ENCODE measurements at regions not wholly inside any gene's neighbourhood (a gene's known extent, or its start where the extent isn't known, plus 50 kb on each side); places are given as distances from the start of the nearest gene placed in this dataset.

DNA sequence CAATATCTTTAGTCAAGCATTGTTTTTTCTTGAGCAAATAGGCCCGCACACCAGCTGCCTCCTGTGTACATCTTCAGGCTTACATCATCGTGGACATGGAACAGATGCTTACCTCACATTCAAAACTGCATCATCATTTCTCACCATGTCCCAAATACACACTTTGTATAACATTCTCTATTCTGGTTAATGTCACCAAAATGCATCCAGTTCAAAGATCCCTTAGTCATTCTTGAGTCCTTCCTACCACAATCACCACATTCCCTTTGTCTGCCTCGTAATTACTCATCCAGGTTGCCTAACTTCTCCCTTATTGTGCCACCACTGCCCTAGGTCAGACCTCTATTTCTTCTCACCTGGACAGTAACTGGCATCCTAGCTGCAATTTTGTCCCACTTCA is 373.7 kb upstream of the GALNT5 start:
- Mint-ChIP-seq H3K27me3 (ENCODE audit: insufficient read depth, unreplicated experiment) (peaks cover 2% of the 10 kb centered on the region), H3K9me3 (ENCODE audit: unreplicated experiment) (no peaks in the 10 kb centered on the region), H3K4me1 (ENCODE audit: low read depth, unreplicated experiment) (no peaks in the 10 kb centered on the region), H3K36me3 (ENCODE audit: insufficient read depth, unreplicated experiment) (no peaks in the 10 kb centered on the region), H3K27ac (ENCODE audit: unreplicated experiment) (no peak overlapping the region), H3K4me3 (ENCODE audit: unreplicated experiment) (no peak overlapping the region)
- Histone ChIP-seq H3K4me1 (no peaks in the 10 kb centered on the region), H3K36me3 (ENCODE audit: control insufficient read depth, insufficient read depth, low read length) (no peaks in the 10 kb centered on the region), H3K27me3 (replicated peaks; ENCODE audit: control insufficient read depth, insufficient read depth, low read length) (no peaks in the 10 kb centered on the region), H3K4me3 (ENCODE audit: low read depth, low read length) (no peak overlapping the region), H3K9me3 (no peaks in the 10 kb centered on the region)
- no peak for DNase-seq
- intact Hi-C loops (cut with micrococcal nuclease; ENCODE audit: unreplicated experiment), result no loop called here
- TF ChIP-seq, protein P1, sequence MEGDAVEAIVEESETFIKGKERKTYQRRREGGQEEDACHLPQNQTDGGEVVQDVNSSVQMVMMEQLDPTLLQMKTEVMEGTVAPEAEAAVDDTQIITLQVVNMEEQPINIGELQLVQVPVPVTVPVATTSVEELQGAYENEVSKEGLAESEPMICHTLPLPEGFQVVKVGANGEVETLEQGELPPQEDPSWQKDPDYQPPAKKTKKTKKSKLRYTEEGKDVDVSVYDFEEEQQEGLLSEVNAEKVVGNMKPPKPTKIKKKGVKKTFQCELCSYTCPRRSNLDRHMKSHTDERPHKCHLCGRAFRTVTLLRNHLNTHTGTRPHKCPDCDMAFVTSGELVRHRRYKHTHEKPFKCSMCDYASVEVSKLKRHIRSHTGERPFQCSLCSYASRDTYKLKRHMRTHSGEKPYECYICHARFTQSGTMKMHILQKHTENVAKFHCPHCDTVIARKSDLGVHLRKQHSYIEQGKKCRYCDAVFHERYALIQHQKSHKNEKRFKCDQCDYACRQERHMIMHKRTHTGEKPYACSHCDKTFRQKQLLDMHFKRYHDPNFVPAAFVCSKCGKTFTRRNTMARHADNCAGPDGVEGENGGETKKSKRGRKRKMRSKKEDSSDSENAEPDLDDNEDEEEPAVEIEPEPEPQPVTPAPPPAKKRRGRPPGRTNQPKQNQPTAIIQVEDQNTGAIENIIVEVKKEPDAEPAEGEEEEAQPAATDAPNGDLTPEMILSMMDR (IDR thresholded peaks at IDR 0.05; ENCODE audit: insufficient read depth in 1 of 2, low read depth in 1 of 2, low read length in 1 of 2, severe bottlenecking in 1 of 2, unreplicated experiment in 1 of 2), result no peak
- CTCF ChIA-PET, result no interaction called here
- no TSS peak for BruUV-seq (replicated peaks)
- POLR2A ChIA-PET, result no interaction called here

DNA sequence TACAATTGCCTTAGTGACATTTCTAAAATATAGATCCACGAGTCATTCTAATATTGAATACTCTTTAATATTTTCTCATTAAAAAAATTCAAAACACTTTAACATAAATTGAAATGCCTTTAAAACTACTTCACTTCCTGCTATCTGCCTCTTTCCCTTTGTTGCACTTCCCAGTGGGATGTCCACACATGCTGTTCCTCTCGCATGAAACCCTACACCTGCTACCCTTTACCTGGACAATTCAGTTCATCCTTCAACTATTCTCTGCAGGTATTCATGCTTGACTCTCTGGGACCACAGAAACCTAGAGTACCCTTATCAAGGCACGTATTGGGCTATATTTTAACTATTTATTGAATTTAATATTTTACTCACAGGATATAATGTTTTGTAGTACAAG is 373.3 kb upstream of the GALNT5 start:
- Histone ChIP-seq H3K4me1 (no peaks in the 10 kb centered on the region), H3K9me3 (no peaks in the 10 kb centered on the region), H3K4me3 (ENCODE audit: low read depth, low read length) (no peak overlapping the region), H3K36me3 (ENCODE audit: control insufficient read depth, insufficient read depth, low read length) (no peaks in the 10 kb centered on the region), H3K27me3 (replicated peaks; ENCODE audit: control insufficient read depth, insufficient read depth, low read length) (no peaks in the 10 kb centered on the region)
- Mint-ChIP-seq H3K4me3 (ENCODE audit: unreplicated experiment) (no peak overlapping the region), H3K9me3 (ENCODE audit: unreplicated experiment) (no peaks in the 10 kb centered on the region), H3K27me3 (ENCODE audit: insufficient read depth, unreplicated experiment) (peaks cover 2% of the 10 kb centered on the region), H3K4me1 (ENCODE audit: low read depth, unreplicated experiment) (no peaks in the 10 kb centered on the region), H3K36me3 (ENCODE audit: insufficient read depth, unreplicated experiment) (no peaks in the 10 kb centered on the region), H3K27ac (ENCODE audit: unreplicated experiment) (no peak overlapping the region)
- TF ChIP-seq, protein P1 (IDR thresholded peaks at IDR 0.05; ENCODE audit: insufficient read depth in 1 of 2, low read depth in 1 of 2, low read length in 1 of 2, severe bottlenecking in 1 of 2, unreplicated experiment in 1 of 2), result no peak
- no peak for DNase-seq
- intact Hi-C loops (cut with micrococcal nuclease; ENCODE audit: unreplicated experiment), result no loop called here
- POLR2A ChIA-PET, result no interaction called here
- no TSS peak for BruUV-seq (replicated peaks)
- CTCF ChIA-PET, result no interaction called here

DNA sequence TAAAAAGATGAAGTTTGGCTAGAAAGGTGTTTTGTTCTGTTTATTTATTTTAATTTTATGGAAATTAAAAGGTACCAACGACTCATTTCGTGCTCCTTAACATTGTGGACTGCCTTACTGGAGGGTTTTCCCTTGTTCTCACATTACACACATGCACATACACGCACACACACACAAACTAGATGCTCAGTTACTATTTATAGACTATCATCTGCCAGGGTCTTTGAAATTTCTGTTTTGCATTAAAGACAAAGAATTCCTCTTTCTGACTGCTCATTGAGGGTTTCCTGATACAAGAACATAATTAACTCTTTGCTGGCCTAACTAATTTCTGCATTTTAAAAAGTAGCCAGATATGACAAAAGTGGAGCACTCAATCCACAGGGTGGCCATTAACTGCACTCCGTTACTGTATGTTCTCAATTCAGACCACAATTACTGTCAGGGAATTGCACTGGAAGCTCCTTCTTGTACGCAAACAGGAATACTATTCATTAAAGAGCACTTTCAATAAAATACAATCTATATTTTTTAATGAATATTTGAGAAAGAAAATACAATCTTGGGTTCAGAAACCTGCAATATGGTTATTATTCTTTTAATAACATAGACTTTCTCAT is 366.9 kb upstream of the GALNT5 start:
- CTCF ChIA-PET, result no interaction called here

More for the DNA sequence above, 366.9 kb upstream of the GALNT5 start:
- POLR2A ChIA-PET, result no interaction called here
- intact Hi-C loops (cut with micrococcal nuclease; ENCODE audit: unreplicated experiment), result loop anchor here (5.0 to 10.0 kb wide), 6 partner anchors 353 to 1176 kb away; no protein-coding TSS in a partner anchor
- Mint-ChIP-seq H3K27me3 (ENCODE audit: insufficient read depth, unreplicated experiment) (no peaks in the 10 kb centered on the region), H3K27ac (ENCODE audit: unreplicated experiment) (no peak overlapping the region), H3K36me3 (ENCODE audit: insufficient read depth, unreplicated experiment) (no peaks in the 10 kb centered on the region), H3K4me1 (ENCODE audit: low read depth, unreplicated experiment) (peaks cover 10% of the 10 kb centered on the region), H3K4me3 (ENCODE audit: unreplicated experiment) (no peak overlapping the region), H3K9me3 (ENCODE audit: unreplicated experiment) (no peaks in the 10 kb centered on the region)
- DNase-seq, result no peak
- Histone ChIP-seq H3K27me3 (replicated peaks; ENCODE audit: control insufficient read depth, insufficient read depth, low read length) (no peaks in the 10 kb centered on the region), H3K4me1 (no peaks in the 10 kb centered on the region), H3K36me3 (ENCODE audit: control insufficient read depth, insufficient read depth, low read length) (no peaks in the 10 kb centered on the region), H3K9me3 (no peaks in the 10 kb centered on the region), H3K4me3 (ENCODE audit: low read depth, low read length) (no peak overlapping the region)
- TF ChIP-seq, protein P1 (IDR thresholded peaks at IDR 0.05; ENCODE audit: insufficient read depth in 1 of 2, low read depth in 1 of 2, low read length in 1 of 2, severe bottlenecking in 1 of 2, unreplicated experiment in 1 of 2), result no peak
- no TSS peak for BruUV-seq (replicated peaks)

All from Caco-2 (cell line).